ENCODE measurements at regions not wholly inside any gene's neighbourhood (a gene's known extent, or its start where the extent isn't known, plus 50 kb on each side); places are given as distances from the start of the nearest gene placed in this dataset.
"Not testable (repeated sequence)": the region's sequence is repeated elsewhere in the genome, so short reads cannot be mapped to it uniquely, and the experiment has no call there.

GRCh38 chr6:57708061-57708460, 390.6 kb downstream of the PRIM2 start:
- DNase-seq (ENCODE audit: low read depth), result peak; percentile 14

GRCh38 chr6:57722546-57722945, 405.1 kb downstream of the PRIM2 start:
- peak; percentile 6 for DNase-seq (ENCODE audit: low read depth)

GRCh38 chr6:57723815-57724401, 406.5 kb downstream of the PRIM2 start:
- DNase-seq (ENCODE audit: low read depth), result not testable (repeated sequence)

- DNase-seq (ENCODE audit: low read depth), result not testable (repeated sequence)
Observed at GRCh38 chr6:57729407-57729806, 412.0 kb downstream of the PRIM2 start.

- DNase-seq (ENCODE audit: low read depth), result not testable (repeated sequence)
Observed at GRCh38 chr6:57730726-57731125, 413.3 kb downstream of the PRIM2 start.

GRCh38 chr6:57747716-57748115, 430.3 kb downstream of the PRIM2 start:
- not testable (repeated sequence) for DNase-seq (ENCODE audit: low read depth)

- not testable (repeated sequence) for DNase-seq (ENCODE audit: low read depth)
Observed at GRCh38 chr6:57759850-57760249, 442.4 kb downstream of the PRIM2 start.

GRCh38 chr6:57792720-57793397, 475.4 kb downstream of the PRIM2 start:
- not testable (repeated sequence) for DNase-seq (ENCODE audit: low read depth)

GRCh38 chr6:57793398-57793762, 475.9 kb downstream of the PRIM2 start:
- not testable (repeated sequence) for DNase-seq (ENCODE audit: low read depth)

- DNase-seq (ENCODE audit: low read depth), result not testable (repeated sequence)
Observed at GRCh38 chr6:57799703-57800479, 482.5 kb downstream of the PRIM2 start.

GRCh38 chr6:57808581-57808980, 491.2 kb downstream of the PRIM2 start:
- not testable (repeated sequence) for DNase-seq (ENCODE audit: low read depth)

- not testable (repeated sequence) for DNase-seq (ENCODE audit: low read depth)
Observed at GRCh38 chr6:57809454-57809853, 492.0 kb downstream of the PRIM2 start.

GRCh38 chr6:57813271-57814075, 496.0 kb downstream of the PRIM2 start:
- DNase-seq (ENCODE audit: low read depth), result not testable (repeated sequence)

GRCh38 chr6:57815826-57816225, 498.4 kb downstream of the PRIM2 start:
- not testable (repeated sequence) for DNase-seq (ENCODE audit: low read depth)

- DNase-seq (ENCODE audit: low read depth), result not testable (repeated sequence)
Observed at GRCh38 chr6:57821325-57821724, 503.9 kb downstream of the PRIM2 start.

- not testable (repeated sequence) for DNase-seq (ENCODE audit: low read depth)
Observed at GRCh38 chr6:57822448-57822847, 505.0 kb downstream of the PRIM2 start.

GRCh38 chr6:57822896-57823358, 505.5 kb downstream of the PRIM2 start:
- DNase-seq (ENCODE audit: low read depth), result no peak

GRCh38 chr6:57837622-57838209, 520.3 kb downstream of the PRIM2 start:
- DNase-seq (ENCODE audit: low read depth), result not testable (repeated sequence)

GRCh38 chr6:57841551-57841950, 524.1 kb downstream of the PRIM2 start:
- not testable (repeated sequence) for DNase-seq (ENCODE audit: low read depth)

GRCh38 chr6:57853745-57854407, 536.4 kb downstream of the PRIM2 start:
- not testable (repeated sequence) for DNase-seq (ENCODE audit: low read depth)
